GM21786 (cell line): ENCODE measurements at regions not wholly inside any gene's neighbourhood (a gene's known extent, or its start where the extent isn't known, plus 50 kb on each side); places are given as distances from the start of the nearest gene placed in this dataset.
"Not testable (repeated sequence)": the region's sequence is repeated elsewhere in the genome, so short reads cannot be mapped to it uniquely, and the experiment has no call there.

ENCODE experiments used
- ATAC-seq: cut with Tn5 transposase; IDR thresholded peaks from one replicate; pipeline ENCODE4 v1.9.1; 2021; ENCODE audit not compliant: unreplicated experiment

- not testable (repeated sequence) for ATAC-seq
Measured at GRCh38 chr1:144031550-144031949, 59.8 kb upstream of the FAM72C start.

GRCh38 chr1:144026022-144026421, 54.2 kb upstream of the FAM72C start:
- ATAC-seq, result peak; percentile 65

GRCh38 chr1:144021690-144022384, 50.1 kb upstream of the FAM72C start:
- not testable (repeated sequence) for ATAC-seq
